T-helper 2 cell (primary cell): ENCODE measurements at regions not wholly inside any gene's neighbourhood (a gene's known extent, or its start where the extent isn't known, plus 50 kb on each side); places are given as distances from the start of the nearest gene placed in this dataset.
"Not testable (repeated sequence)": the region's sequence is repeated elsewhere in the genome, so short reads cannot be mapped to it uniquely, and the experiment has no call there.

Source experiments
- DNase-seq, 5 experiments: peaks; one replicate each; pipeline versions ENCODE4 v3.0.0 to v3.0.0-alpha.2; 2012 to 2022

- no peak for DNase-seq
Measured at GRCh38 chr2:54065411-54065810, 50.0 kb upstream of the ACYP2 start.

GRCh38 chr2:54063967-54064535 is 51.4 kb upstream of the ACYP2 start:
- DNase-seq, result no peak

GRCh38 chr2:54062401-54062800 is 53.0 kb upstream of the ACYP2 start:
- DNase-seq, result no peak

- DNase-seq, result no peak
Measured at GRCh38 chr2:54061272-54061671, 54.1 kb upstream of the ACYP2 start.

DNA sequence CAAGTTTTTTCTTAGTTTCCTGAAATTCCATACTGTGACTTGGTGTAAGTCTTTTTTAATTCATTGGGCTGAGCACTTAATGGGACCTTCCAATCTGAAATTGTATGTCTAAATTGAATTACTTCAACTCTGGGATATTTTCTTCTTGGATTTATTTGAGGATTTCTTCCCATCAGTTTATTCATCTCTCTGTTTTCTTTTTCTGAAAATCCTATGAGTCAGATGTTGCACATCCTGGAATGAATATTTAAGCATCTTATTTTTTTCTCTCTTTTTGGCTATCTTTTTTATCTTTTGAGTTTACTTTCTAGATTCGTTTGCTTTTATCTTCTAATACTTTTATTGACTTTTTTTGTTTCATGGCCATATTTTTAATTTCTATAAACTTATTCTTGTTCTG is 55.4 kb upstream of the ACYP2 start:
- DNase-seq, result no peak

DNA sequence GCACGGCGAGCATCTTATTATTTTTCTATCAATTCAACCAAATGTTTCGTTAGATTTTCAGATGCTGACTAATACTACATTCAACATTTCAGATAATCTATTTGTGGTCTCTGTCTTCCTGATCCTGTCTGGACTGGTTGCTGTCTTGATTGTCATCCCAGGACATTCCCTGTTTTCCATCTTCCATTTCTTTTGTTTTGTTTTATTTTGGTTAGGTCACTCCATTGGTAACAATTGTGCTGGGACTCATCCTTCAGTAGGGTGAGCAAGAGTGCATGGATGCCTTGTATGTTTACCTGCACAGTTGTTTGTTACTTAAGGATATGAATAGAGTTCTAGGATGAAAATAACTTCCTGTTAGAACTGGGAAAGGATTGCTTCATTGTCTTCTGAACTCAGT is 55.9 kb upstream of the ACYP2 start:
- DNase-seq, result no peak

DNA sequence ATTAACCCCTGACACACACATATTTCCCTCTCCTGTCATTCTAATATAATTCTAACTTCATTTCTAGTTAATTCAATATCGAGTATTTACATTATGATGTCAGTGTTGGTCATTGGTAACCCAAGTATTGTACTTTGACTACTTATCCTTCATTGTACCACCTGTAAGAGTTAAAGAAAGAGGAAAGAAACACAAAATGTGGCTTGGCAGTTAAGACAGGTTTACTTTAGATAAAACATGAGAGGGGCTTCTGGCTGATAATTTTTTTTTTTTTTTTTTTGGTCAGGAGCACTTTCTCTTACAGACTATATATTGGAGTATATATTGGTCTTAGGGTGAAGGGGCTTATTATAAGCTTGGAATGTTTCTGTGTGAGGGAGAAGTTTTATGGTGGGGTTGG is 57.0 kb upstream of the ACYP2 start:
- no peak for DNase-seq

DNA sequence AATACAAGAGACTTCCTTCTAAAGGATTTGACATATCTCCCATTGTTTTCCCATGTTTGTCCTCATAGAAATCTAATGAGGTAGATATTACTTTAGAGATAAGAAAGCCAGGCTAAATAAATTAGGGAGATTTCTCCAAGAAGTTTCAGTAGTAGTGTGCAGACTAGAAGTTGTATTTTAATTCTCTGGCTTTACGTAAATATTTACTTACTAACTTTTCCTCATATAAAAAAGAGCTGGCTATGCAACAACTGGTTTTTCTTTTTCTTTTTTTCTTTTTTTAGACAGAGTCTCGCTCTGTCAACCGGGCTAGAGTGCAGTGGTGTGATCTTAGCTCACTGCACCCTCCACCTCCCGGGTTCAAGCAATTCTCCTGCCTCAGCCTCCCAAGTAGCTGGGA is 60.6 kb upstream of the ACYP2 start:
- DNase-seq, result no peak

DNA sequence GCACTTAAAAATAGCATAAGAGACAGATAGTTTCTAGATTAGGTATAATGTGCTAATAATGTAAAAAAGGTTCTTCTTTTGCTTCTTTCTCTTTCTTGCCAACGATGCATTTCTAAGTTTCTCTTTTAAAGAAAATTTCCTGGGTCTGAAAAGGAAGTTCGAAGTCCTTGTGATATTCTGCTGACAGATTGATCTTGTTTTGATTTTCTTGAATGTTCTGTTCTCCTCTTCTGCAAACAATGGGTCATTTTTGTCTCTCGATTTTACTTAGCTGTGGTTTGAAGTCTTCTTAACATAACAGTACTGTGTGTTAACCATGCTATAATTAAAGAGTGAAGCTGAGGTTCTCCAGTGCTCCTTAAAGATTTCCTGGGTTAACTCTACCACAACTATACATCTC is 61.1 kb upstream of the ACYP2 start:
- DNase-seq, result peak in 1 of 5 experiments; percentile 66

GRCh38 chr2:54053830-54054229 is 61.6 kb upstream of the ACYP2 start:
- DNase-seq, result peak in 1 of 5 experiments; percentile 28

- DNase-seq, result peak in 1 of 5 experiments; percentile 59
Measured at GRCh38 chr2:54052825-54053718, 62.3 kb upstream of the ACYP2 start.

DNA sequence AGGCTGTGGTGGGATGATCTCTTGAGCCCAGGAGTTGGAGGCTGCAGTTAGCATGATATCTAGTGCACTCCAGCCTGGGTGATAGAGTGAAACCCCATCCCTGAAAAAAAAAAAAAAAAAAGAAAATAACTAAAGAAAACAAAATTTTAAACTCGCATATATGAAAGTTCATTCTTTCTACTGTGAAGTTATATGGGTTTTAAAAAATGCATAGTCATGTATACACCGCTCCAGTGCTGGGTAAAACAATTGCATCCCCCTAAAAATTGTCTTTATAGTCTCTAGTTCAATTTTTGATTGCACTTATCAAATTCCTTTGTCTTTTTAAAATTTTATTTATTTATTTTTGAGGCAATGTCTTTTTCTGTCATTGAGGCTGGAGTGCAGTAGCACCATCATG is 65.0 kb upstream of the ACYP2 start:
- DNase-seq, result no peak

DNA sequence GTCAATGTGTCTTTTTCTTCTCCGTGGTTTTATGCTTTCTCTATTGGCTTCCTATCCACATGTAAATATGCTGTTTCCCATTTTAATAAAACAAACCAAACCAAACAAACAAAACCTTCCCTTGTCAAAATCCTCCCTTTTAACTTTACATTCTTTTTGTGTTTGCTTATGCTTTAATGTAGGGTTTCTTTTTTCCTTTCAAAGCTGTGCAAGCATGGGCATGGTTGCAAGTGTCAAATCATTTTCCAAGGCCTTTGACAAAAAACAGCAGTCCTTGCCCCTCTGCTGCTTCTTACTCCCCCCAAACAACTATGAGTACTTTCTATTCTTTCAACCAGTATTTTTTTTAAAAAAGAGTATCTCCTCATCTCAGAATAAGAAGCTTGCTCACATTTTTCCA is 66.0 kb upstream of the ACYP2 start:
- no peak for DNase-seq

DNA sequence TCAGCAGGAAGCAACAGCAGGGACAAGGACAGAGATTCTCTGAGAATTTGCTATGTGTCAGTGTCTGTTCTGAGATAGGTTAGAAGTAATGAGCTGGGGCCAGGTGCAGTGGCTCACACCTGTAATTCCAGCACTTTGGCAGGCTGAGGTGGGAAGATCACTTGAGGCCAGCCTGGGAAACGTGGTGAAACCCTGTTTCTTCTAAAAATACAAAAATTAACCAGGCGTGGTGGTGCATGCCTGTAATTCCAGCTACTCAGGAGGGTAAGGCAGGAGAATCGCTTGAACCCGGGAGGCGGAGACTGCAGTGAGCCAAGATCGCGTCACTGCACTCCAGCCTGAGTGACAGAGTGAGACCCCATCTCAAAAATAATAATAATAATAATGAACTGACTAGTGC is 66.5 kb upstream of the ACYP2 start:
- not testable (repeated sequence) for DNase-seq

DNA sequence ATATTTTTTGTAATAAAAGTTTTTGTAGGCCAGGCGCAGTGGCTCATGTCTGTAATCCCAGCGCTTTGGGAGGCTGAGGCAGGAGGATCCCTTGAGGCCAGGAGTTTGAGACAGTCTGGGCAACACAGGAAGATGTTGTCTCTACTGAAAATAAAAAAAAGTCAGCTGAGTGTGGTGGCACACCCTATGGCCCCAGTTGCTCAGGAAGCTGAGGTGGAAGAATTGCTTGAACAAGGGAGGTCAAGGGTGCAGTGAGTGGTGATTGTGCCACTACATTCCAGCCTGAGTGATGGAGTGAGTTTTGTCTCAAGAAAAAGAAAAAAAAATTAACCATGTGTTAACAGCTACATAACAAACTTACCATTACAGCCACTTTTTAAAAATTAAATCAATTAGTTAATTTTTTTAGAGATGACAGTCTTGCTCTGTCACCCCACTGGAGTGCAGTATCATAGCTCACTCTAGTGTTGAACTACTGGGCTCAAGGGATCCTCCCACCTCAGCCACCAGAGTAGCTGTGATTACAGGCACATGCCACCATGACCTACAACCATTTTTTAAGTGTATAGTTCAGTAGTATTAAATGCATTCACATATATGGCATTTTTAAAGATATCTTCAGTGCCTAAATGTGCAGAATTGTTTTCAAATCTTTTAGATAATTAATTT is 67.2 kb upstream of the ACYP2 start:
- DNase-seq, result peak in 1 of 5 experiments; percentile 58

DNA sequence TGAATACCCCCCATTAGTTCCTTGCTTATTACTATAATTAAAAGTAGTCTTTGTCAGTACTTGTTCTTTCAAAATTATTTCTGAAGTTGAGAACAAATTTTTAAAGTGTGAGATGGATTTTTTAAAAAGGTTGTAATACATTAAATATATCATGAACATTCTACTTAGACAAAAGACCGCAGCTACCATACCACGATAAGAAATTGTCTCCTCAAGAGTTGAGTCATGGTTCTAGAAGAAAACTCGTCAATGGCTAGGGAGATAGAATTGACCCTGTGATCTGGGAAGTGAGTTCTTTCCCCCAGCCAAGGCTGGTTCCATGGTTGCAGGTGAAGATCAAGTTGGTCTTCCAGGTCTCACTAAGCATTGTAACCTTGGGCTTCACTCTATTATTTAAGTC is 67.8 kb upstream of the ACYP2 start:
- no peak for DNase-seq

DNA sequence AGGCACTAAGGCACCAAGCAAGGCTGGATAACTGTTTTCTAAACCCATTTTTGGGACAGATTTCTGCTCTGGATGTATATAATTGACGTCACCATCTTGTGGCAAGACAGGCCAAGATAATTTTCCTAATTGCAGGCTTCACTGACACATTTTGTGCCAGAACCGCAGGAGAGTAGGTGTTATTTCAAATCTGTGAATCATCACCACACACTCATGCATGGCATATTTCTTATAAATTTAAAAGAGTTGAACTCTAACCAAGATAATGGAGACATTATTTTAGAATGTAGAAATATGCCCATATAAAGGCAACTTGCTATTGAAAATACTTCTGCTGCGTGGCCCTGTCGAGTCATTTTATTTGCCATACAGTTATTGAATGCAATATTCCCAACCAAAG is 68.3 kb upstream of the ACYP2 start:
- DNase-seq, result peak in 1 of 5 experiments; percentile 9

DNA sequence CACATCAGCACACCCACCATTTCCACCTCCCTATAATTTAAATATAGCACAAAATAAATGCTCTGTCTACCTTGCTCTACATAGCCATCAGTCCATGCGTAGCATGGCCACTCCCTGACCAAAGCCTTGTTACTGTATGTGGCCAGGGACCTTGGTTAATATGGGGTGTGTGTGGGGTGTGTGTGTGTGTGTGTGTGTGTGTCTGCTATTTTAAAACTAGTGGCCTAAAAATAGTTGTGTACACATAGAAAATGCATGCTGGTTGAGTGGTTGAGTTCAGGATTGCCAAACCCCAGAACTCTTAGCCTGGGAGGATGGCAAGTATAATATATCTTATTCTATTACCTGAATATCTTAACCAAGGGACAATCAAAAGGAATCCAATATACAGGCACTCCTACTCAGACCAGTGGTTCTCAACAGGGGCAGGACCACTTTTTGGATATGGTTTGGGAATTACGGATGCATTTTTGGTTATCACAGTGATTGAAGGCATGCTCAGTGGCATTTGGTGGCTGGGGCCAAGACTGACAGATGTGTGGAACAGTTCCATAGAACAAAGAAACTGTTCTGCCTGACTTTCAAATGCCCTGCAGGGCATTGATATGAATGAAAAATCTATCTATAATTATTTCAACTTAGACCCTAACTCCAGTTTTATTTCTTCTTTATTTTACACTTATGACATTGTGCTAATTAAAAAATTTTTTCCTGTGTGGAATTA is 72.3 kb upstream of the PSME4 start:
- DNase-seq, result no peak

GRCh38 chr2:54042341-54042740 is 71.5 kb upstream of the PSME4 start:
- no peak for DNase-seq

- DNase-seq, result peak in 2 of 5 experiments; percentile 13 to 23
Measured at GRCh38 chr2:54041135-54041534, 70.3 kb upstream of the PSME4 start.

GRCh38 chr2:54040685-54041084 is 69.9 kb upstream of the PSME4 start:
- no peak for DNase-seq

DNA sequence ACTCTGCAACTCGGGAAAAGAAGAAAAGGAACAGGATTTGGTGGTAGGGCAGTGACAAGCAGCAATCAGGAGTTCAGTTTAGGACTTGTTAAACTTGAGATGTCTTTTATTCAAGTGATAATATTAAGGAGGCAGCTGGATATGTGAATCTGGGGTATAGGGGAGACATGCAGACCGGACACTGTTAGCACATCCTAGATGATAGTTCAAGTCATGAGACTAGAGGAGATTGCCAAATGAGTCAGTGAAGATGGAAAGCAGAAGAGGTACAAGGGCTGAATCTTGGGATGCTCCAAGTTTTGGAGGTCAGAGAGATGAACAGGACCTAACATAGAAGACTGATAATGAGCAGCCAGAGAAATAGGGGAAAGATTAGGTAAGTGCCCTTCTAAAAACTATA is 69.5 kb upstream of the PSME4 start:
- no peak for DNase-seq

DNA sequence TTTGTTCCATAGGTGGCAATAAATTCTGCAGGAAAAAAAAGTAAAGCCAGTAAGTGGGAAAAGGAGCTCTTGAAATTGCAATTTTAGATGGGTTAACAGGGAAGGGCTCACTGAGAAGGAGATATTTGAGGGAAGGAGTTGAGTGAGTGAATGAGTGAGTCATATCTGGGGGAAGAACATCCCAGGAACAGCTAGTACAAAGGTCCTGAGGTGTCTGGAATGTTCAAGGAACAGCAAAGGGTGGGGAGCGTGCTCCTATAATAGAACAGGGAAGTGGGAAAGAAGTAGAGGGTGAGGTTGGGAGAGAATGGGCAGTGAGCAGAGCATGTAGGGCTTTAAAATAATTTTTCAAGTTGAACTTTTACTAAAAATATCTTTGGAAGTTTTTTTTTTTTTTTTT is 68.0 kb upstream of the PSME4 start:
- DNase-seq, result no peak
